ENCODE measurements at regions not wholly inside any gene's neighbourhood (a gene's known extent, or its start where the extent isn't known, plus 50 kb on each side); places are given as distances from the start of the nearest gene placed in this dataset.

DNA sequence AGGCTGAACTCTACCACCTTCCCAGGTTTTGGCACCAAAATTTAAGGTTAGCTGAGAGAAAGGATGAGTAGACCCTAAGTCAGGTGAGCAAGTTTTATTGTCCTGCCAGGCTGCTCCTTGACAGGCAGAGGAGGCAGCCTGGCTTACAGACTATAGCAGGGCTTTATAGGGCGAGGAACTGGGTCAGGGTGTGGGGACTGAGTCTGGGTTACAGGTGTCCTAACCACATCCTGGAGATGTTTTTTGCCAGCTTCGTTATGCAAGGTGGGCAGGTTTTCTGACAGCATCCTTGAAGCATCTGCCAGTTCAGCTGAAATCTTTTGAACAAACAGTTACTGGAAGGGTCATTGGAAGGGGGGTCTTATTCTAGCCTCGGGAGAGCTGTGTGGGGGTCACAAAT, 905.7 kb upstream of the SLITRK5 start:
- TF ChIP-seq POLR2AphosphoS5 (IDR thresholded peaks at IDR 0.05; ENCODE audit: low read depth, low read length), result no peak
- TF ChIP-seq TAF1 (IDR thresholded peaks at IDR 0.05; ENCODE audit: borderline replicate concordance, insufficient read depth, low read length), result no peak
- TF ChIP-seq, protein P1, sequence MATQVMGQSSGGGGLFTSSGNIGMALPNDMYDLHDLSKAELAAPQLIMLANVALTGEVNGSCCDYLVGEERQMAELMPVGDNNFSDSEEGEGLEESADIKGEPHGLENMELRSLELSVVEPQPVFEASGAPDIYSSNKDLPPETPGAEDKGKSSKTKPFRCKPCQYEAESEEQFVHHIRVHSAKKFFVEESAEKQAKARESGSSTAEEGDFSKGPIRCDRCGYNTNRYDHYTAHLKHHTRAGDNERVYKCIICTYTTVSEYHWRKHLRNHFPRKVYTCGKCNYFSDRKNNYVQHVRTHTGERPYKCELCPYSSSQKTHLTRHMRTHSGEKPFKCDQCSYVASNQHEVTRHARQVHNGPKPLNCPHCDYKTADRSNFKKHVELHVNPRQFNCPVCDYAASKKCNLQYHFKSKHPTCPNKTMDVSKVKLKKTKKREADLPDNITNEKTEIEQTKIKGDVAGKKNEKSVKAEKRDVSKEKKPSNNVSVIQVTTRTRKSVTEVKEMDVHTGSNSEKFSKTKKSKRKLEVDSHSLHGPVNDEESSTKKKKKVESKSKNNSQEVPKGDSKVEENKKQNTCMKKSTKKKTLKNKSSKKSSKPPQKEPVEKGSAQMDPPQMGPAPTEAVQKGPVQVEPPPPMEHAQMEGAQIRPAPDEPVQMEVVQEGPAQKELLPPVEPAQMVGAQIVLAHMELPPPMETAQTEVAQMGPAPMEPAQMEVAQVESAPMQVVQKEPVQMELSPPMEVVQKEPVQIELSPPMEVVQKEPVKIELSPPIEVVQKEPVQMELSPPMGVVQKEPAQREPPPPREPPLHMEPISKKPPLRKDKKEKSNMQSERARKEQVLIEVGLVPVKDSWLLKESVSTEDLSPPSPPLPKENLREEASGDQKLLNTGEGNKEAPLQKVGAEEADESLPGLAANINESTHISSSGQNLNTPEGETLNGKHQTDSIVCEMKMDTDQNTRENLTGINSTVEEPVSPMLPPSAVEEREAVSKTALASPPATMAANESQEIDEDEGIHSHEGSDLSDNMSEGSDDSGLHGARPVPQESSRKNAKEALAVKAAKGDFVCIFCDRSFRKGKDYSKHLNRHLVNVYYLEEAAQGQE (IDR thresholded peaks at IDR 0.05; ENCODE audit: insufficient read depth in 1 of 2, low read depth in 2 of 2, low read length in 2 of 2), result no peak
- TF ChIP-seq FOXP2 (optimal IDR thresholded peaks at IDR 0.05; ENCODE audit: borderline replicate concordance, extremely low read depth, extremely low read length, insufficient read depth), result no peak
- no peak for TF ChIP-seq SIN3A (IDR thresholded peaks at IDR 0.05; ENCODE audit: borderline replicate concordance, insufficient read depth, low read length)
